ENCODE measurements at regions not wholly inside any gene's neighbourhood (a gene's known extent, or its start where the extent isn't known, plus 50 kb on each side); places are given as distances from the start of the nearest gene placed in this dataset.
A peak's percentile ranks its signal among the peaks of the same experiment; 100 is the strongest.

DNA sequence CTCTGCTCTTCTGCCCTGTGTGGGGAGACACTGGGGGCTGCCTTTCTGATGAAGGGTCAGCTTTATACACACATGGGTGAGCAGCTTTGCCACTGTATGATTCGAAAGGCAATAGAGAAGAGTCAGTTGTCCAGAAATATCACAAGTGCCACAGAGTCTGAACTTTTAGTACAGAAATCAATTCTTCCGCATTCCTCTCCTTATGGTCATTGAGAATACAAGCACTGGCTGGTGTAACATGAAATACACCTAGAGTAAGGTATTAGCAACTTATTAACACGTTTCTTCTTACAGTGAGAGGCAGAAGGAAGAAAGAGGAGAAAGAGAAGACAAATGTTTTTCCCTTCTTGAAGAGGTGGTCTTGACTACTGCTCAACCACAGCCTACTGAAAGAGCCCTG lies 579.2 kb downstream of the ZEB2 start:
- H3K27ac ChIP-seq (ENCODE audit: low read length): no peak overlapping the region
- H3K9me3 ChIP-seq (ENCODE audit: low read length): no peaks in the 10 kb centered on the region
- no peaks in the 10 kb centered on the region for H3K27me3 ChIP-seq (ENCODE audit: low read length)
- no peak for ATAC-seq
- H3K36me3 ChIP-seq (ENCODE audit: low read depth, low read length): no peaks in the 10 kb centered on the region
- no peaks in the 10 kb centered on the region for H3K9me2 ChIP-seq (replicated peaks; ENCODE audit: low read length)
- no peaks in the 10 kb centered on the region for H3K4me1 ChIP-seq (ENCODE audit: insufficient read depth, low read length)
- no peaks in the 10 kb centered on the region for H4K20me1 ChIP-seq (ENCODE audit: low read length)
- no peak for DNase-seq
- H3K4me2 ChIP-seq (ENCODE audit: low read length): no peak overlapping the region
- no peak overlapping the region for H3K9ac ChIP-seq (ENCODE audit: low read length)
- H3K79me2 ChIP-seq (ENCODE audit: low read length): no peaks in the 10 kb centered on the region
- intact Hi-C loops (cut with micrococcal nuclease): no loop called here
- H3K4me3 ChIP-seq (ENCODE audit: low read length): no peak overlapping the region
- no peaks in the 10 kb centered on the region for H3F3A ChIP-seq (ENCODE audit: low read length, unreplicated experiment)
- ChIA-PET POLR2A (ENCODE audit: unreplicated experiment) (no interaction called here), CTCF (no interaction called here)
- BruUV-seq (replicated peaks): no TSS peak
- no peak for TF ChIP-seq EZH2 (IDR thresholded peaks at IDR 0.05; ENCODE audit: low read length, unreplicated experiment)
- H2AFZ ChIP-seq (ENCODE audit: low read length): no peak overlapping the region

DNA sequence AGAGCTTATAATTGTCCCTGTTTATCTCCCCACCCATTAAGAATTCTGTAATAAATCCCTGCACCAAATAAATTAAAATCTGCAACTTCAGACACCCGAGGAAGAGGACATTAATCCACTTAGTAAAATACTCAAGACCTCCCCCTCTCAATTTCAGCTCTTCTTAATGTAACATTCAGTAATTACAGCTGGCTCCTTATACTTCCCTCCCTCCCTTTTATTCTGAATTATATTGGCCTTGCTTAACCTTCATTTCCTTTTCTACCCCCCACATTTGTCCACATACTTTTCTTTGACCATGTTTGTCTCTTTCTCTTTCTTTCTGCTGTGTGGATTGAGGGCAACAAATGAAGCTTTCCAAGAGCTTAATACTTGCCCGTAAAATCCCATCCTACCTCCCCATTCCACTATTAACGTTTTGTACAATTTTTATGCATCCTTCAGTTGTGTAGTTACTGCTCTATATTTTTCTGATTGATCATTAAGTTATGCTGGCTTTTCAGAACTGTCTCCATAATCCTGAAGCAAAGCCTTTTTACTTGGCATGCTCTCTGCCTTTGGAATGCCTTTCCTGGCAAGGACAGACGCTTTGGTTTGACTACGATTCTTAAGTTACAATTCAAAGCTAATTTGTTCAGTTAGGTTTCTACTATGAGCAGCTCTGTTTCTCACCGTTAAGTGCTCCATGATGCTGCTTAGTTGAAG lies 580.1 kb downstream of the ZEB2 start:
- H3K79me2 ChIP-seq (ENCODE audit: low read length): no peaks in the 10 kb centered on the region
- no peaks in the 10 kb centered on the region for H3K4me1 ChIP-seq (ENCODE audit: insufficient read depth, low read length)
- no peaks in the 10 kb centered on the region for H3F3A ChIP-seq (ENCODE audit: low read length, unreplicated experiment)
- intact Hi-C loops (cut with micrococcal nuclease): no loop called here
- BruUV-seq (replicated peaks): no TSS peak
- no peak overlapping the region for H3K27ac ChIP-seq (ENCODE audit: low read length)
- H3K9me2 ChIP-seq (replicated peaks; ENCODE audit: low read length): no peaks in the 10 kb centered on the region
- no peak overlapping the region for H3K9ac ChIP-seq (ENCODE audit: low read length)
- no peaks in the 10 kb centered on the region for H3K27me3 ChIP-seq (ENCODE audit: low read length)
- H4K20me1 ChIP-seq (ENCODE audit: low read length): no peaks in the 10 kb centered on the region
- ChIA-PET CTCF (no interaction called here), POLR2A (ENCODE audit: unreplicated experiment) (no interaction called here)
- H3K36me3 ChIP-seq (ENCODE audit: low read depth, low read length): no peaks in the 10 kb centered on the region
- TF ChIP-seq CTCF (conservative IDR thresholded peaks at IDR 0.05; ENCODE audit: low read depth, low read length): no peak
- no peak for TF ChIP-seq EZH2phosphoT487 (IDR thresholded peaks at IDR 0.05; ENCODE audit: borderline replicate concordance, low read length)
- TF ChIP-seq EZH2 (IDR thresholded peaks at IDR 0.05; ENCODE audit: low read length, unreplicated experiment): no peak
- DNase-seq (no peak), ATAC-seq (no peak)
- no peak overlapping the region for H3K4me3 ChIP-seq (ENCODE audit: low read length)
- no peak overlapping the region for H2AFZ ChIP-seq (ENCODE audit: low read length)
- H3K9me3 ChIP-seq (ENCODE audit: low read length): no peaks in the 10 kb centered on the region
- H3K4me2 ChIP-seq (ENCODE audit: low read length): no peak overlapping the region

DNA sequence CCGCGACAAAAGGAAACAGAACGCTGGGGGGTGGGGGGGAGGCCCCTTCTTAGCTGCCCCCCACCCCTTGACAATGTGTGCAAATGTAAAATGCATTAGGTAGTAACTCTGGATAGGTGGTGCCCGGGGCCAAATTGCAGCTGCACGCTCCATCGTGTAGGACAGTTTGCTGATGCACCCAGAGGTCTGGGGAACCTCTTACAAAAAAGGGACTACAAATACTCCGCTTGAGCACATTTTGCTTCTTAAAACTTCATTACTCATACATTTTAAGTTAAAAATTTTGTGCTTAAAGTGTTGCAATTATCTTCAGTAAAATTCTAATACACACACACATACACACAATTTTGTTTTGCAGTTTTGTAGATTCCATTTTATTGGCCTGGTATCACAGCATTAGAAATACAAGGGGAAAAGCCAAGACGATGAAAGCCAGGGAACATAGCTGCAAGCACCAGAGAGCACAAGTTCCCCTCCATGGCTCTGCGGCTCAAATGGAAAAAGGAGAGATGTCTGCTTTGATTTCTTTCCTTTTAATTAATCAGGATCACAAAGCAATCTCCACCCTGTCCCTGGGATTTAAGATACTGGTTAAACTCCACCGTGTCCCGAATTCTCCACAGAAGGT lies 582.1 kb downstream of the ZEB2 start:
- Histone ChIP-seq H3K27me3 (ENCODE audit: low read length) (no peaks in the 10 kb centered on the region), H4K20me1 (ENCODE audit: low read length) (no peaks in the 10 kb centered on the region), H3K4me1 (ENCODE audit: insufficient read depth, low read length) (no peaks in the 10 kb centered on the region), H2AFZ (ENCODE audit: low read length) (peak overlapping the region; percentile 76), H3K9me2 (replicated peaks; ENCODE audit: low read length) (no peaks in the 10 kb centered on the region), H3K4me2 (ENCODE audit: low read length) (peak overlapping the region; percentile 77), H3K9me3 (ENCODE audit: low read length) (no peaks in the 10 kb centered on the region), H3K36me3 (ENCODE audit: low read depth, low read length) (no peaks in the 10 kb centered on the region), H3K27ac (ENCODE audit: low read length) (no peak overlapping the region), H3K9ac (ENCODE audit: low read length) (no peak overlapping the region), H3K4me3 (ENCODE audit: low read length) (peak overlapping the region; percentile 59), H3F3A (ENCODE audit: low read length, unreplicated experiment) (no peaks in the 10 kb centered on the region), H3K79me2 (ENCODE audit: low read length) (no peaks in the 10 kb centered on the region)
- POLR2A ChIA-PET (ENCODE audit: unreplicated experiment): no interaction called here
- BruUV-seq (replicated peaks): no TSS peak
- intact Hi-C loops (cut with micrococcal nuclease): no loop called here
- ATAC-seq (peak; percentile 35; the same call in 1 of the 2 replicates), DNase-seq (no peak)
- TF ChIP-seq EZH2phosphoT487 (IDR thresholded peaks at IDR 0.05; ENCODE audit: borderline replicate concordance, low read length): no peak
- no peak for TF ChIP-seq EZH2 (IDR thresholded peaks at IDR 0.05; ENCODE audit: low read length, unreplicated experiment)
- TF ChIP-seq CTCF (conservative IDR thresholded peaks at IDR 0.05; ENCODE audit: low read depth, low read length): no peak
- CTCF ChIA-PET: no interaction called here

All from PC-3 (cell line).